LNCaP clone FGC (cell line): ENCODE measurements at regions not wholly inside any gene's neighbourhood (a gene's known extent, or its start where the extent isn't known, plus 50 kb on each side); places are given as distances from the start of the nearest gene placed in this dataset.
"Not testable (repeated sequence)": the region's sequence is repeated elsewhere in the genome, so short reads cannot be mapped to it uniquely, and the experiment has no call there.

Source experiments
- DNase-seq: peaks from one replicate; pipeline ENCODE4 v3.0.0-alpha.2; 2011; ENCODE audit warnings: low read depth
- H3K4me3 ChIP-seq: 2 replicates; pipeline ENCODE4 v1.5.1; 2011; ENCODE audit warnings: mild to moderate bottlenecking, low read depth, low read length, control low read depth
- TF ChIP-seq, protein P1 (sequence below): IDR thresholded peaks from 2 replicates; pipeline ENCODE4 v1.5.1; 2012; ENCODE audit warnings: mild to moderate bottlenecking; ENCODE audit not compliant: control insufficient read depth, insufficient read depth; ENCODE audit errors: extremely low read depth

DNA sequence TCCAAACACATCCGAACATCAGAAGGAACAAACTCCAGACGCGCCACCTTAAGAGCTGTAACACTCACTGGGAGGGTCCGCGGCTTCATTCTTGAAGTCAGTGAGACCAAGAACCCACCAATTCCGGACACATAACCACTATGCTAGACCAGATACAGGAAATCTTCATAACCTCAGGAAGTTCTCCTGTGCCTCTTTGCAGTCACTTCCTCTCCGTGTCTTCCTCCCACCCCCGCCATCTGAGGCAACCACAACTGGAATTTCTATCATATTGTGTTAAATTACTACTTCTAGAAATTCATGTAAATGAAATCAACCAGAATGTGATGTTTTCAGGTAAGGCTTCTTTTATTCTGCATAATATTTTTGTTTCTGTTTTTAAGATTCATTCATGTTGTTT lies 631.0 kb upstream of the NXPH2 start:
- TF ChIP-seq, protein P1, sequence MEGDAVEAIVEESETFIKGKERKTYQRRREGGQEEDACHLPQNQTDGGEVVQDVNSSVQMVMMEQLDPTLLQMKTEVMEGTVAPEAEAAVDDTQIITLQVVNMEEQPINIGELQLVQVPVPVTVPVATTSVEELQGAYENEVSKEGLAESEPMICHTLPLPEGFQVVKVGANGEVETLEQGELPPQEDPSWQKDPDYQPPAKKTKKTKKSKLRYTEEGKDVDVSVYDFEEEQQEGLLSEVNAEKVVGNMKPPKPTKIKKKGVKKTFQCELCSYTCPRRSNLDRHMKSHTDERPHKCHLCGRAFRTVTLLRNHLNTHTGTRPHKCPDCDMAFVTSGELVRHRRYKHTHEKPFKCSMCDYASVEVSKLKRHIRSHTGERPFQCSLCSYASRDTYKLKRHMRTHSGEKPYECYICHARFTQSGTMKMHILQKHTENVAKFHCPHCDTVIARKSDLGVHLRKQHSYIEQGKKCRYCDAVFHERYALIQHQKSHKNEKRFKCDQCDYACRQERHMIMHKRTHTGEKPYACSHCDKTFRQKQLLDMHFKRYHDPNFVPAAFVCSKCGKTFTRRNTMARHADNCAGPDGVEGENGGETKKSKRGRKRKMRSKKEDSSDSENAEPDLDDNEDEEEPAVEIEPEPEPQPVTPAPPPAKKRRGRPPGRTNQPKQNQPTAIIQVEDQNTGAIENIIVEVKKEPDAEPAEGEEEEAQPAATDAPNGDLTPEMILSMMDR: no peak
- DNase-seq: no peak

DNA sequence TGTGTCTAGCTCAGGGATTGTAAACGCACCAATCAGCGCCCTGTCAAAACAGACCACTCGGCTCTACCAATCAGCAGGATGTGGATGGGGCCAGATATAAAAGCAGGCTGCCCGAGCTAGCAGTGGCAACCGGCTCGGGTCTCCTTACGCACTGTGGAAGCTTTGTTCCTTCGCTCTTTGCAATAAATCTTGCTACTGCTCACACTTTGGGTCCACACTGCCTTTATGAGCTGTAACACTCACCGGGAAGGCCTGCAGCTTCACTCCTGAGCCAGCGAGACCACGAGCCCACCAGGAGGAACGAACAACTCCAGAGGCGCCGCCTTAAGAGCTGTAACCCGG lies 630.6 kb upstream of the NXPH2 start:
- not testable (repeated sequence) for H3K4me3 ChIP-seq, DNase-seq

More for the DNA sequence above, 631.0 kb upstream of the NXPH2 start:
- no peak overlapping the region for H3K4me3 ChIP-seq

DNA sequence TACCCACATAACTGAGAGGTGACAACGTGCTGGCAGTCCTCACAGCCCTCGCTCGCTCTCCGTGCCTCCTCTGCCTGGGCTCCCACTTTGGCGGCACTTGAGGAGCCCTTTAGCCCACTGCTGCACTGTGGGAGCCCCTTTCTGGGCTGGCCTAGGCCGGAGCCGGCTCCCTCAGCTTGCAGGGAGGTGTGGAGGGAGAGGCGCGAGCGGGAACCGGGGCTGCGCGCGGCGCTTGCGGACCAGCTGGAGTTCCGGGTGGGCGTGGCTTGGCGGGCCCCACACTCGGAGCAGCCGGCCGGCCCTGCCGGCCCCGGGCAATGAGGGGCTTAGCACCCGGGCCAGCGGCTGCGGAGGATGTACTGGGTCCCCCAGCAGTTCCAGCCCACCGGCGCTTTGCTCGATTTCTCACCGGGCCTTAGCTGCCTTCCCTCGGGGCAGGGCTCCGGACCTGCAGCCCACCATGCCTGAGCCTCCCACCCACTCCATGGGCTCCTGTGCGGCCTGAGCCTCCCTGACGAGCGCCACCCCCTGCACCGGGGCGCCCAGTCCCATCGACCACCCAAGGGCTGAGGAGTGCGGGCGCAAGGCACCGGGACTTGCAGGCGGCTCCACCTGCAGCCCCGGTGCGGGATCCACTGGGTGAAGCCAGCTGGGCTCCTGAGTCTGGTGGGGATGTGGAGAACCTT lies 630.1 kb upstream of the NXPH2 start:
- DNase-seq, H3K4me3 ChIP-seq: not testable (repeated sequence)

DNA sequence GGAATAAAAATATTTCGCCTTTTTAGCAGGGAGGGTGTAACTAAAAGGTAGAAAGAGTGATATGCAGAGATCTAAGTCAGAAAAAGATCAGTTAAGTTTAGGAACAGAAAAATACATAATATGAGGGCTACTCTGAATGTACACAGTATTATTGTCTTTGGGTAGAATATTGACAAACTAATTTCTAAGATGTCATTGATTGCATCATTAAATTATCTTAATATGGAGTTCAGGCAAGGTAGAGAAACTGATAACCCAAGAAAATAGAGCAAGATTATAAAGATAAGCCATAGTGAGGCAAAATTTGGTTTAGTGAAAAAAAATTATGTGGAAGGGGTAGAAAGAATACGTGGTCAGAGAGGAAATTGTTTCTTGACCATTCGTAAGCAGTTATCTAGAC lies 629.0 kb upstream of the NXPH2 start:
- H3K4me3 ChIP-seq: no peak overlapping the region
- TF ChIP-seq, protein P1: no peak
- DNase-seq: no peak

DNA sequence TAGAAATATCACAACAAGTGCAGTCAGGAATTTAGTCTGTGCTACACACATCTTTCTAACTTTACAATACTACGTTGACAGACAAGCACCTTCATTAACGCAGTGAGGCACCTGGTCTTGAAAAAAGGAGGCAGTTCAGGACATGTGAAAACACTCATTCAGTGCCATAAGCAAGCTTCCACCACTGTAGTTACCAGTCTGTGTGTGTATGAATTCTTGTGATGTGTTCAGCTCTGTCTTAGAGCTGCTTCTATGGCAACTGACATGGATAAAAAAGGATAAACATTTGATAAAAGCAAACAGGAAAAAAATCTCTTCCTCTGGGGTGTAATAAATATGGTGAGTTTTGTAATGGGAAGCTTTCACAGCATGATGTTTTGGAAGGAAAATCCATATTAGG lies 623.8 kb upstream of the NXPH2 start:
- no peak for DNase-seq
- TF ChIP-seq, protein P1: no peak
- H3K4me3 ChIP-seq: no peak overlapping the region

DNA sequence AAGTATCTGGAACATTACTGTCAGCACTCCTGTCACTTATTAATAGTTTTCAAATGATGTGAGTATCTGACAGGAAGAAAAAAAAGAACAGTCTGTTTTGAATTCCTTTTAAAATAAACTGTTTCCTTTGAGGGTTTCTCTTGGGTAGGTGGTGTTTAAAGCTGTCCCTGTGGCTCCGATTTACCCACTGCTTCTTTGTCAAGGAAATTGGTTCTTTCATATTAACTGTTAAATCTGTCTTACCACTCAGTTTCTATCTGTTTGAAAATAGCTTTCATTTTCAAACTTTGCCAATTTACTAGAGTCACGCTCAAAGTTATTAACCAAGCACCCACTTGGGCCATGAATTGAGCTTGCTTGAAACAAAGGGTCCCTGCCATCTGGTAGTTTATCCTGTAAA lies 614.6 kb upstream of the NXPH2 start:
- H3K4me3 ChIP-seq: no peak overlapping the region

DNA sequence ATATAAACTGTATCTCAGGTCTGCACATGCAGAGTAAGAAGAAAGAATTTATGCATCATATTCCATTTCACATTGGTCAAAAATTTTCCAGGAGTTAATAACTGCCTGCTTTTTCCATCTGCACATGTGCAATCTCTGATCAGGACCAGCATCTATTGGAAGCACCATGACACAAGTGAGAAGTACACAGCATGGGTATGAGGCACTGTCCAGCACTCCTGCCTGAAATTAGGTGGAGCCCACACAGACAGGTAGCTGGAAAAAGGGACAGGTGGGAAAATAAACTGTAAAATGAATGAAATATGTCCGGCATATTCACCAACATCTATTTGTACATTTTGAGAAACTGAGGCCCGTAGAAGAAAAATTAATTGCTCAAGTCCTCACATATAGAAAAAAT lies 609.2 kb upstream of the NXPH2 start:
- TF ChIP-seq, protein P1: no peak
- DNase-seq: no peak
- no peak overlapping the region for H3K4me3 ChIP-seq

More for the DNA sequence above, 614.6 kb upstream of the NXPH2 start:
- no peak for DNase-seq
- TF ChIP-seq, protein P1: no peak

DNA sequence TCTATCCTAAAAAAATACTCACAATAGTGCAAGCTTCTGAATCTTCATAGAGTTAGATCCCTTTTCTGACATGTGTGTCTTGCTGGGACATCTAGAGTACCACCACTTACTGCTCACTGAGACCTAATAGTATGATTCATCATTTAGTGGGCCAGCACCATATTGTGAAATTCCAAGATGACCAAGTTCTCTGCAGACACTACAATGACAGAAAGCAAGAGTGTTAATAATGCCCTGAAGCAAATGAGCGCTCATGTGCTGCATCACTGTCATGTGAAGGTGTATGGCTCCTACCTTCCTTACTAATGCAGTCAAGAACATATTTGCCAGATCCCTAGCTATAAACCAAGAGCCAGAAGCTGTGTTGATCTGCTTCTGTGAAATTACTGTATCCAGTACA lies 606.2 kb upstream of the NXPH2 start:
- no peak overlapping the region for H3K4me3 ChIP-seq
- TF ChIP-seq, protein P1: no peak
- no peak for DNase-seq
